ENCODE measurements at regions not wholly inside any gene's neighbourhood (a gene's known extent, or its start where the extent isn't known, plus 50 kb on each side); places are given as distances from the start of the nearest gene placed in this dataset.

DNA sequence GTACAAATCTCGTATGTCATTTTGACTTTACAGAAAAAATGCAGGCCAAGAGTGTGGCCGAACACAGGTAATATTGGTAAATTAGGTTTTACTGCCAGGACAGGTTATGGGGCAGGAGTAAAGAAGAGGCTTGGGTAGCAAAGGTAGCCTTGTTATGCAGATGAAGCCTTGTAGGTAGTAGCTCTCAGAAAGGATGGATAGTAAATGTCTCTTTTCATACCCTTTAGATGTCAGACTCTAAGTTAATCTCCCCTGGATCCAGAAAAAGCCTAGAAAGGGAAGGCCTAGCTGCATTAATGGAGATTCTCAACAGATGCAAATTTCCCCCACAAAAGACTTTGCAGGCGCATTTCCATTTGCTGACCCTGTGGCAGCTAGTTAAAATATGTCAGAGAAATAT lies 1445.1 kb upstream of the CADM2 start:
- no peak for FAIRE-seq

DNA sequence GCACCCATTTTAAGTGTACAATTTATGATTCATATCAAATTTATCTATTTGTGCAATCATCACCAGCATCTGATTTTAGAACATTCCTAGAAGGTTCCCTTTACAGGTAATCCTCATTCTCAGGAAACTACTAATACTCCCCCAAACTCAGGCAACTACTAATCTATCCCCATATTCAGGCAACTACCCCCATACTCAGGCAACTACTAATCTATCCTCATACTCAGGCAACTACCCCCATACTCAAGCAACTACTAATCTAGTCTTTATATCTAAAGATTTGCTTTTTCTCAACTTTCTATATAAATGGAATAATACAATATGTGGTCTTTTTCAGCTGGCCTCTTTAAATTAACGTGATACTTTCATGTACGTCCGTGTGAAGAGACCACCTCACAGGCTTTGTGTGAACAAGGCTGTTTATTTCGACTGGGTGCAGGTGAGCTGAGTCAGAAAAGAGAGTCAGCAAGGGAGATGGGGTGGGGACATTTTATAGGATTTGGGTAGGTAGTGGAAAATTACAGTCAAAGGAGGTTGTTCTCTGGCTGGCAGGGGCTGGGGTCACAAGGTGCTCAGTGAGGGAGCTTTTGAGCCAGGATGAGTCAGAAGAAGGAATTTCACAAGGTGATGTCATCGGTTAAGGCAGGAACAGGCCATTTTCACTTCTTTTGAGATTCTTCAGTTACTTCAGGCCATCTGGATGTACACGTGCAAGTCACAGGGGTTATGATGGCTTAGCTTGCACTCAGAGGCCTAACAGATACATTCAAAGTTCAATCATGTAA lies 1444.5 kb upstream of the CADM2 start:
- peak; percentile 21 for DNase-seq (ENCODE audit: low spot score)
- peak; percentile 21 for FAIRE-seq

More for the DNA sequence above, 1445.1 kb upstream of the CADM2 start:
- no peak for DNase-seq (ENCODE audit: low spot score)

DNA sequence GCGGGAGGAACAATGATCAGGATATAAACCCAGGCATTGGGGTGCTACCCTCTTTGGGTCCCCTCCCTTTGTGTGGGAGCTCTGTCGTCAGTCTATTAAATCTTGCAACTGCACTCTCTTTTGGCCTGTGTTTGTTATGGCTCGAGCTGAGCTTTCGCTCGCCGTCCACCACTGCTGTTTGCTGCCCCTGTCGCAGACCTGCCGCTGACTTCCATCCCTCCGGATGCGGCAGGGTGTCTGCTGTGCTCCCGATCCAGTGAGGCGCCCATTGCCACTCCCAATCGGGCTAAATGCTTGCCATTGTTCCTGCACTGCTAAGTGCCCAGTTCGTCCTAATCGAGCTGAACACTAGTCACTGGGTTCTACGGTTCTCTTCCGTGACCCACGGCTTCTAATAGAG lies 1443.7 kb upstream of the CADM2 start:
- no peak for FAIRE-seq
- no peak for DNase-seq (ENCODE audit: low spot score)

DNA sequence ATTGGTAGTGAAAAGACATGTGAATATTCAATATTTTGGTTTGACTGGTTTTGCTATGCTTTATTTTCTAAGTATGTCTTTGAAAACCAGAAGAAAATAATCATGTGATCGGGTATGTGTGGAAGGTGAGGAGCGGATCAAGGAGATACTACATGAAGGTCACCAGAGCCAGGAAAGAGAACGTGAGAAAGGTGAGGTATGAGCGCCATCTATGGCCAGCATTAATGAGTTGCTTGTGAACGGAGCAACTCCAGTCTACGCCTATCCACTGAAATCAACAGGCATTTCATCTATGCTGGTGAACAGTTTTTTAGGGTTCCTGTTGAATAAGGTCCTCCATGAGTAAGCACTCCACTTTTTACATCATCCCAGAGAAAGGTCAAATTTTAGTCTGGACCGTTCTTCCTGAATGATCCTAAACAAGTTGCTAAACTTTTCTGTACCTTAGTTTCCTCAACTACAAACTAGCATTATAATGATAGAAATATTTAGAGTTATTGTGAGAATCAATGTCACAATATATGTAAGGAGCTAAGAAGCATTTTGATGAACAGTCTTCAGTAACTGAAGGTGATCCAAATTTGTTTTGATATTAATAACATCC lies 1435.2 kb upstream of the CADM2 start:
- DNase-seq (ENCODE audit: low spot score), result peak; percentile 51
- FAIRE-seq, result no peak

DNA sequence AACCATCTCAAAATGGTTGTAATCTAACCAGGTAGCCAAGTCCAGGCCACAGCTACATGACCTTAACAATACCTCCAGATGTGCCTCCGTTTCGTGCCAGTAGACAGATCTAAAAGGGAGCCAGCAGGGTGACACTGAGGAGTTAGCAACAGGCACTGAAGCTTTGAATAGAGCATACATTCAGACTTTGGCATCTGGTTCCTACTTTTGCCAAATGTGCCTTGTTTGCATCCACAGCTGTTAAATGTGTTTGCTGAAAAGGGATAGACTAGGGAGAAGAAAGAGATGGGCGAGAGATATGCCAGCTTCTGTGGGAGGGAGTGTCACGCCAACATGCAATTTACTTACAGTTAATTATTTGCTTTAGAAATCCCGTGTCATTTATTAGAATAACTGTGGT lies 1433.9 kb upstream of the CADM2 start:
- FAIRE-seq (no peak), DNase-seq (ENCODE audit: low spot score) (no peak)

DNA sequence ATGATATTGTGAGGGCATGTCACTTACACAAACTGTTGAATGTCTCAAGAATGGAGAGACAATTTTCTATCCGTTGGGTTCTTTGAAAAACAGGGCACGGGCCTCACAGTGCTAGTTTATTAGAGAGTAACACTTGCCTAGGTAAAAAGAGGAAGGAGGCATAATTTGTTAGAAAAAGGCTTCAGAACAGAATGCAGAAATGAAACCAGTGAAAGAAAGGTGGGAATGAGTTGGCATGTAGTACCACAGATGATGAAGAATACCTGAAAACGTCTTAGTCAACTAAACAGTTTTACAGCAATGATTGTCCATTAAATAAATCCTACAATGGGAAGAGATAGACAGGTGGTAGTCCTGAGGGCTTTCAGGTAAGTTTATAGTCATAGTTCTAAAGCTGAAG lies 1399.7 kb upstream of the CADM2 start:
- FAIRE-seq (no peak), DNase-seq (ENCODE audit: low spot score) (no peak)

DNA sequence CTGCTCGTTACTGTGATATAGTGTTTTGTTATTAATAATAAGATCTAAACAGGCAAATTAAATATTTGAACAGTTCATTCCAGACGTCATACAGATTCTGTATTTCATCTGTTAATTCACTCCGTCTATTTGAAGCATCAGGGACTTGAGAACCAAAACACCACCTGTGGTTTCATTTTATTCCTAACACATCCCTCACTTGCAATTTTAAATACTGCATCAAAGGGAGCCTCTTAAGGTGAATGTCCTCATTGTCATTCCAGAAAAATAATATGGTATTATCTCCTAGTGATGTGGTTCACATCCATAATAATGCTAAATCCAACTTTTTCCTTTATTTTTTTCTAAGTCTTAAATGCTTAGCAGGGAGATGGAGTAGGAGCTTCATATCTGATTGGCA lies 1390.9 kb upstream of the CADM2 start:
- DNase-seq (ENCODE audit: low spot score) (no peak), FAIRE-seq (no peak)

DNA sequence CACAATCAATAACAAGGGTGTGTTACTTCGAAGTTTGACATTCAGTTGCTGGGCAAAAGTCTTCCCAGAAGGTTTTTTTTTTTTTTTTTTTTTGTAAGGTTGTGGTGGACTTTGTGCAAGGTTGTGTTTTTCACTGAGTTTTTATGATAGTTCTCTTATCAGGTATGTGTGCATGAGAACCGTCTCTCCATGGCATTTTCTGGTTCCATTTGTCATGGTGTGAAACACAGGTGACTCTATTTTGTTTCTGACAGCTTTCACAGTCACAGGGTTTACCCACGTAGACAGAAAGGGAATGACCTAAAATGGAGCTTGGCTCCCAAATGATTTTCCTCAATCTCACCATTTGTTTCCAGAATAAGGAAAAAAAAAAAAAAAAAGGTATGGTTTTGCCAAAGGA lies 1377.2 kb upstream of the CADM2 start:
- FAIRE-seq (no peak), DNase-seq (ENCODE audit: low spot score) (no peak)

DNA sequence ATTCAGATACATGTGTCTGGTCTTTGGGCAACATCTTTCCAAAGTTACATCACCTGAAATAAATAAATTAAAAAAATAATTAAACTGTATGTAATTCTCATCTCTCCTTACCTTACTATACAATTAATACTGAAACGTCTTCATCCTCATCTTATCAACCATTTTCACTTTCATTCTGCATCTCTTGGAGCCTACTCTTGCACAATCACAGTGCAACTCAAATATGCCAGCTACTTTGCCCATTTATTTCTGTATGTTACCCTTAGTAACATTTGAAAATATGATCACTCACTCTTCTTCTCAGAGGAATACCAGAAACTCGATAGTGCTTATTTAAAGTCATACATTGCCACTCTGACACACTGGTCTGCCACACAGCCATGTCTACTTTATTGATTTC lies 1357.1 kb upstream of the CADM2 start:
- FAIRE-seq (no peak), DNase-seq (ENCODE audit: low spot score) (no peak)

DNA sequence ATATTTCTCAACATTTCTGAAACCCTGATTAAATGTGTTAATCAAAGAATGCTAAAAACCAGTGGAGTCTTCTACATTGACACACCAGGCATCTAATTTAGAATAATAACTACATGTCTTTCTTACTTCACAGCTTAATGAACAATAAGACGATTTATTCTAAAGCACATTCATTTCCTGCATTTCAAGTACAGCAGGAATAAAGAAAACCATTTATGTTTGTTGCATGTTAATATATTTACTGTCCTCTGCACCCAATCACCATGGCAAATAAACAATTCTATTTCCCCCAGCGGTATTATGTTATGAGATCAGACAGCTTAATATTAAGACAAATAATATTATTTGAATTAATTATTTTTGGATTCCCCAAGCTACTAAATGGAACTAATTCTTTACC lies 1336.3 kb upstream of the CADM2 start:
- FAIRE-seq, result no peak

DNA sequence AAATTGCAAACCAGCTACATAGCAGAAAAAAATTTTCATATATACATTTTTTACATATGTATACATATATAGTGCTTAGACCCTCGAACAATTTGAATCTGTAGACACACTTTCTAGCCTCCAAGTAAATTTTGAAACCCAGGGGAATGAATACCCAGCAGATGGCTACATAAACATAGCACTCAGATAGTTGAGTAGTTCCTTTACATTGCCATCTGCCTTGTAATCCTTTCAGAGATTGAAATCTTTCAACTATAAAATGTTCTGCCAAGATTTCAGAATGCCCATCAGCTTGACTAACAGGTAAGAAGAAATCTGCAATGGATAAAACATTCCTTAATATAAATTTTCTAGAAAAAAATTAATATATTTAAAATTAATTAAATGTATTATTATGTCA lies 1333.5 kb upstream of the CADM2 start:
- FAIRE-seq, result no peak
- no peak for DNase-seq (ENCODE audit: low spot score)

More for the DNA sequence above, 1336.3 kb upstream of the CADM2 start:
- DNase-seq (ENCODE audit: low spot score), result no peak

DNA sequence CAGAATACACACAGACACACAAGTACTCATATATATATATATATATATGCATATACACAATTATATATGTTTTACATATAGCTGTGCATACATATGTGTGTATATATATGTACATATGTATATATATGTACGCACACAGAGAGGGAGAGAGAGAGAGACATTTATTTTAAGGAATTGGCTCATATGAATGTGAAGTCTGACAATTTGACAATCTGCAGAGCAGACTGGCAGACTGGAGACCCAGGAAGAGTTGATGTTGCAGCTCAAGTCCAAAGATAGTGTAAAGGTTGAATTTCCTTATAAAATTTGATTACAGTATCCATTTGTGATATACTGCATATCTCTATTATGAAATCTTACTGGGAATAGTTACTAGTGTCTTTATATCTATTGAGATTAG lies 1330.3 kb upstream of the CADM2 start:
- DNase-seq (ENCODE audit: low spot score) (no peak), FAIRE-seq (no peak)

DNA sequence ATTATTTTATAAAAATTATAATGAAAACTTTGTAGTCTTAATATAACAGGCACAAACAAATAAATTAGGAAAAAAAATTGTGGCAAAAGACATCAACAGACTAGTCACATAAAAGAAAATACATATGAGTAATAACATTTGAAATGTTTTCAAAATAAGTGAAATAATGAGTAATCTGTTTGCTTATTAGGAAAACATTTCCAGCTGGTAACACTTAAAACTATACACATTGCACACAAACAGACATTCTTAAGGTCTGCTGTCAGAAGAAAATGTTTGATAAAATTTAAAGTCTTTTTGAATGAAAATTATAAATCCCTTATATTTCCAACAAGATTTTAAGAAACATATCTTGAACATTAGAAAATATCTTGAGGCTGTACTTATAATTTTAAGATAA lies 1326.3 kb upstream of the CADM2 start:
- DNase-seq (ENCODE audit: low spot score) (no peak), FAIRE-seq (no peak)

DNA sequence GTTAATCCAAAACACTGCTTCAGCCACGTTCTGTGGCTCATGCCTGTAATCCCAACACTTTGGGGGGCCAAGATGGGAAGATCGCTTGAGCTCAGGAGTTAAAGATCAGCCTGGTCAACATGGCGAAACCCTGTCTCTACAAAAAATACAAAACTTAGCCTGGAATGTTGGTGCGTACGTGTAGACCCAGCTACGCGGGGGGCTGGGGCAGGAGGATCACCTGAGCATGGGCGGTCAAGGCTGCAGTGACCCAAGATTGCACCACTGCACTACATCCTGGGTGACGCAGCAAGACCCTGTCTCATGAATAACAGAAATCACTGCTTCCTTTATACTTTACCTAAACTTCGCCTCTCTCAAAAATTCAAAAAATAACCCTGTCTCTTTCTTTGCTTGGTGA lies 1325.0 kb upstream of the CADM2 start:
- FAIRE-seq (no peak), DNase-seq (ENCODE audit: low spot score) (no peak)

DNA sequence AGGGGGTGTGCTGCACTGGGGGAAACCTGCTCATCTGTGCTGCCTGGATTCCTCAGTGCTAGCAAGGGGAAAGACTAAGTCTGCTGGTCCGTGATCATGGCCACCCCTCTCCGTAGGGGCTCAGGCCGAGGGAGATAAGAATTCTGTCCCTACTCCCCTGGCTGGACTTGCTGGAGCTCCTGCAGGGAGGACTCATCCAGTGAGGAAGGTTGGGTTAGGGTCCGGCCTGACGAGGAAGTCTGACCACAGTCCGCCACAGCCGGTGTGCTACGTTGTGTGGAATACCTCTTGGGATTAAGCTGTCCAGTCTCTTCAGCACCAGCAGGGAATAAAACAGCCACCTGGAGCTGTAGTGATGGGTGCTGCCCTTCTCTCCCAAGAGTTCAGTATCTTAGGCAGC lies 1309.1 kb upstream of the CADM2 start:
- no peak for FAIRE-seq
- DNase-seq (ENCODE audit: low spot score), result no peak

DNA sequence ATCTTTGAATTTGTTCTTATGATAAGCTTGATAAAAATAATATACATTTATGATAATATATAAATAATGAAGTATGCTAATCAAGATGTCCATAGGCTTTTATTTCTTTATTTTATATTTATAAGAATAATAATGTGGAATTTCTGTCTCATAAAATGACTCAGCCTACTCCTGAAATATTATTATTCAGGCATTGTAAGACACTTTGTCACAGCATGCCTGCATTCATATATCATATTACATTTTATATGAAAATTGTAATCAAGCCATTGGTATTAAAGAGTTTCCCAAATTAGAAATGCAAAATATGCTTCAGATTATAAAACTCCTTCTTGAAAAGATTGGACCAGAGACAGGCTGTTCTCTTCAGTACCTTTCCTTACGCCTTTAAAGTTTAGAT lies 1303.7 kb upstream of the CADM2 start:
- no peak for FAIRE-seq
- DNase-seq (ENCODE audit: low spot score), result no peak

DNA sequence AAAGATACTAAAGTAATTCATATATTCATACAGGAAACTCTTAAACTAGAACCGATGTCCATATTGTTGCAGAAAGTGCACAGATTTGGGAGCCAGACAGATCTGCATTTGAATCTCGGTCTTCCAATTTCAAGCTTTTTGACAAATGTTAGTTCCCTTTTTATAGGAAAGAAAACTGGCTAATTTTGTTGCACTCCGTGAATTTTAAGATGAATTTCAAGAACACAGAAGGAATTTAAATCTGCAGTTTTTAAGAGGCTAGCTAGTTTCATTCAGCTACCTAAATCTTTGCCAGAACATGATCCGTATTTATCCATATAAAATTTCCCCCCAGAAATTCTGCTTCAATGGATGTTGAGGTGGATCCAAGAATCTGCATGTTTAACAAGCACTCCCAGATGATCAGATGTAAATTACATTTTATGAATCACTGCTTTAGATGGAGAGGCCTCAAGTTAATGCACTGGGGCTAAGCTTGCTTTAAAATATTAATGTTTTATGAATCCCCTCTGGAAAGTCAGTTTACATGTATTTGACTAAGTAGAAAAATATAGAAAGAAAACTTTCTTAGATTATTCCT lies 1296.3 kb upstream of the CADM2 start:
- FAIRE-seq, result no peak
- DNase-seq (ENCODE audit: low spot score), result no peak

DNA sequence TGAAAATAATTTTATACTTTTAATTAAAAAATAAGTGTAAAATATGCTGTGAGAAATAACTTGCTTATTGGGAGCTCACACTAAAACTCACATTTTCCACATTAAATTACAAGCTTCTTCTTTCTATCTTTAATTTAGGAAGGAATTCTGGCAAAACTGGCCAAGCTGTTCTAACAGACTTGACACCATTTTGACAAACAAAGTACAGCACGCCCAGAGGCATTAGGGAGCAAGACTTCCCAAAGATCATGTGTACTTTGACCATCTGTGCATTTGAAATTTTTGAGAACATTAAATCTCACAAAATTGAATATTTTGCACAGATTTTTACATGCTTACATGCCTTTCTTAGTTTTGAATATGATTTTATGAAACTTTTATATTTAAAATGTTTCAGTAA lies 1288.4 kb upstream of the CADM2 start:
- FAIRE-seq, result no peak
- DNase-seq (ENCODE audit: low spot score), result no peak

DNA sequence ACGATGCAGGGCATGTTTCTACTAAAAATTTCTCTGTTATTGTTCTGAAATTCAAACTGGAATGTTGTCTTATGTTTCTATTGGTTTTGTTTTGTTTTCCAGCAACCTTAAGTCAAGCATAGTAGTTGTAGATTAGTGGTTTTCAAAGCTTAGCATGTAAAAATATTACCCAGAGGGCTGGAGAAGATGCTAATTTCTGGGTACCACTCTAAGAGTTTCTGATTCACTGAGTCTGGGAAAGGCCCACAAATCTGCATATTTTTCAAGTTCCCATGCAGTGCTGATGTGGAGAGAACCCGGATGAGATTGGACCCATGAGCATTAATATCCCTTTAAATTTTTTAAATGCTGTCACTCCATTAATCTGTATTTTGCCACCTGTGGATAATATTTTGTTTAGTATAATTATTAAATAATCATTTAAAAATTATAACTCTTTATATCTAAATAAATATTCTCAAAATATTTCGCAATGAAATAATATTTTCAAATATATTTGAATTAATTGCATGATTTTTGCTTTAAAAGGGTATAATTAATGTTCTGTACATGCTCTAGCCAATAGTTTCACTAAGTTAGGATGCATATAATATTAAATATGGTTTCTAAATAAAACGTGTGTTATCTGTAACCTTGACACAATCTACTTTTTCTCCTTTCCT lies 1274.7 kb upstream of the CADM2 start:
- DNase-seq (ENCODE audit: low spot score) (no peak), FAIRE-seq (no peak)

DNA sequence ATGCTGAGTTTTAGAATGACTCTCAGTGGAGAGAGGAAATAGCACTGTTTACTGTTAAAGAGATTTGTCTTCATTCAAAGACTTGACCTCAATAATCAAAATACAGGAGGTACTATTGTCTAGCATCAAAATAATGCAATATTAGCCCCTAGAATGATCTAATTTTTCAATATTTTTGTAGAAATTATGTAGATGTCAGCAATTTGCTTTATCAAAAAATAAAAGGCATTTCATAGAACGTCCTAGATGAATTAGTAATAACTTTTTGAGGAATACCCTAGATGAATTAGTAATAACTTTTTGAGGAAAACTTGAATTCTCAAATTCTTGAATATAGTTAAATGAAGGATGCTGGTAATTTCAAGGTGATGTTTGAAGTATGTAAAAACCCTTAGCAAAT lies 1252.1 kb upstream of the CADM2 start:
- no peak for DNase-seq (ENCODE audit: low spot score)
- FAIRE-seq, result no peak

DNA sequence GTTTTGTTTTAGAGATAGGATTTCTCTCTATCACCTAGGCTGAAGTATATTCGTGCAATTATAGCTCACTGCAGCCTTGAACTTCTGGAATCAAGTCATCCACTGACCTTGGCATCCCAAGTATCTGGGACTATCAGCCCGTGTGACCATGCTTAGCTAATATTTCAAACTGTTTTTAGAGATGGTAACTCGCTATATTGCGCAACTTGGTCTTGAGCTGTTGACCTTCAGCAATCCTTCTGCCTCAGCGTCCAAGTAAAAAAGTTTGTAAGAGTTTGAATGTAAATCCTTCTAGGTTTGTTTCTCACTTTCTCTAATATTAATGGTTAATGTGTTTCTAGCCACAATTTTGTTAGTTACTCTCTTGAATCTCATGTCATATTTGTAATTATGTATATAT lies 1243.5 kb upstream of the CADM2 start:
- FAIRE-seq (no peak), DNase-seq (ENCODE audit: low spot score) (no peak)

DNA sequence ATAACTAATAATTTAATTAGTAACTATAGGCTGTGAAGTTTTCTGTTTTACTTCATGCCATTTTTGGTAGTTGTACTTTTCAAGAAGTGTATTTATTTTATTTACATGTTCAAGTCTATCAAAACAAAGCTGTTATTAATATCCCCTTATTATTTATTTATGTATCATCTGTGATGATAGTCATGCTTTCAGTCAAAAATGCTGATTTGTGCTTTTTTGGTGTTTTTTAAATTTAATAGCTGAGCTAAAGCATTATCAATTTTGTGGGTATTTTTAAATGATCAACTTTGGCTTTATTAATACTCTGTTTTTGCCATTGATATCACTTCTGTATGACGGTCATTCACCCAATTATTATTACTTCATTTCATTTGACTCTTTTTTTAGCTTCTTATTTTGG lies 1229.2 kb upstream of the CADM2 start:
- DNase-seq (ENCODE audit: low spot score) (no peak), FAIRE-seq (no peak)

DNA sequence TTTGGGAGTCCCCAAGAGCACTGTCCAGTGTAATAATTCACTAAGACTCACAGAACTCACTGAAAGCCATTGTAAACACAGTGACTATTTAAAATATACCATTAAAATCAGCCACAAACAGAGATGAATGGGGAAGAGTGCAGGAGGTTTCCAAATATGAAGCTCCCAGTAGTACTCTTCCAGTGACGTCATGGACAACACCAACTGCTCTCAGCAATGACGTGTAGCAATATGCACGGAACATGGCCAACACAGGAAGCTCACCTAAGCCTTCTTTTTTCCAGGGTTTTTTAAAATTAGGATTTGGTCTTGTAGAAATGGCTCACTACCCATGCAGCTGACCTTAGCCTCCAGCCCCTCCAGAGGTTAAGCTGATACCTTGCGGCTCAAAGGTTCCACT lies 1224.1 kb upstream of the CADM2 start:
- no peak for FAIRE-seq
- DNase-seq (ENCODE audit: low spot score), result no peak

Data from RCC 7860 (cell line).